ENCODE measurements at regions not wholly inside any gene's neighbourhood (a gene's known extent, or its start where the extent isn't known, plus 50 kb on each side); places are given as distances from the start of the nearest gene placed in this dataset.
"Not testable (repeated sequence)": the region's sequence is repeated elsewhere in the genome, so short reads cannot be mapped to it uniquely, and the experiment has no call there.

GRCh38 chr2:89130665-89131308 is 439.3 kb downstream of the RPIA start:
- not testable (repeated sequence) for TF ChIP-seq CTCF (conservative IDR thresholded peaks at IDR 0.05; ENCODE audit: low read depth, low read length); EZH2 (IDR thresholded peaks at IDR 0.05; ENCODE audit: low read length, unreplicated experiment)
